OCI-LY7 (cell line): ENCODE measurements at regions not wholly inside any gene's neighbourhood (a gene's known extent, or its start where the extent isn't known, plus 50 kb on each side); places are given as distances from the start of the nearest gene placed in this dataset.

Source experiments
- BruUV-seq: library from RNA; stranded (reverse); fragments of 400-500 nt; replicated peaks from 2 replicates; lab custom pipeline; 2021; lab: Mats Ljungman, UMichigan
- CTCF ChIA-PET: fragments of 300-600 bp; sonication (Branson Sonifier 250); formaldehyde crosslinking; loops from one replicate; lab custom pipeline; 2022; ENCODE audit warnings: antibody characterized with exemption; ENCODE audit not compliant: unreplicated experiment; lab: Charles Lee
- POLR2A ChIA-PET: fragments of 300-600 bp; sonication (Branson Sonifier 250); formaldehyde crosslinking; loops from one replicate; lab custom pipeline; 2022; ENCODE audit warnings: antibody characterized with exemption; lab: Charles Lee
- DNase-seq: peaks from one replicate; pipeline ENCODE4 v3.0.0-alpha.2; 2015; ENCODE audit warnings: low spot score
- H2AFZ ChIP-seq: fragments of 200-600 bp; sonication (generic), shearing (Covaris generic); 2 replicates; pipeline ENCODE4 v1.6.1; 2014; ENCODE audit warnings: mild to moderate bottlenecking, antibody characterized with exemption, low read length, moderate library complexity
- H3K27ac ChIP-seq: fragments of 200-600 bp; sonication (generic); 2 replicates; pipeline ENCODE4 v1.5.1; 2014; ENCODE audit warnings: mixed run types, low read depth, mild to moderate bottlenecking, moderate library complexity, low read length, inconsistent platforms; ENCODE audit not compliant: poor library complexity, severe bottlenecking
- H3K36me3 ChIP-seq: fragments of 200-600 bp; sonication (generic); 2 replicates; pipeline ENCODE4 v1.6.1; 2014; ENCODE audit warnings: mild to moderate bottlenecking, antibody characterized with exemption, low read length, moderate library complexity, mixed read lengths; ENCODE audit not compliant: insufficient read depth
- H3K4me1 ChIP-seq: fragments of 200-600 bp; sonication (generic); 2 replicates; pipeline ENCODE4 v1.5.1; 2014; ENCODE audit warnings: mild to moderate bottlenecking, low read length; ENCODE audit not compliant: insufficient read depth, poor library complexity, severe bottlenecking
- H3K4me2 ChIP-seq: fragments of 200-600 bp; sonication (generic); 2 replicates; pipeline ENCODE4 v1.6.1; 2014; ENCODE audit warnings: mild to moderate bottlenecking, low read length
- H3K4me3 ChIP-seq: fragments of 200-600 bp; sonication (generic); 2 replicates; pipeline ENCODE4 v1.5.1; 2014; ENCODE audit warnings: mild to moderate bottlenecking, low read depth, low read length; ENCODE audit not compliant: poor library complexity, severe bottlenecking
- H3K79me2 ChIP-seq: fragments of 200-600 bp; sonication (generic); 2 replicates; pipeline ENCODE4 v1.6.1; 2016; ENCODE audit warnings: low read depth, mild to moderate bottlenecking, low read length, moderate library complexity, mixed read lengths; ENCODE audit not compliant: insufficient read depth
- H3K9me2 ChIP-seq: fragments of 200-600 bp; sonication (generic); 2 replicates; pipeline ENCODE4 v1.6.1; 2016; ENCODE audit warnings: mild to moderate bottlenecking, low read length, mixed read lengths; ENCODE audit not compliant: insufficient read depth
- H3K9me3 ChIP-seq: fragments of 200-600 bp; sonication (generic); 2 replicates; pipeline ENCODE4 v1.6.1; 2014; ENCODE audit warnings: mild to moderate bottlenecking, mixed run types, low read length, mixed read lengths
- H4K20me1 ChIP-seq: fragments of 200-600 bp; sonication (generic); 2 replicates; pipeline ENCODE4 v1.6.1; 2014; ENCODE audit warnings: mild to moderate bottlenecking, antibody characterized with exemption, low read length, moderate library complexity, mixed read lengths; ENCODE audit not compliant: insufficient read depth
- CTCF ChIP-seq: fragments of 200-600 bp; sonication (generic); conservative IDR thresholded peaks from 2 replicates; pipeline ENCODE4 v1.5.1; 2014; ENCODE audit warnings: mild to moderate bottlenecking, antibody characterized with exemption, low read length, moderate library complexity, mixed read lengths
- EZH2phosphoT487 ChIP-seq: fragments of 200-600 bp; sonication (generic); IDR thresholded peaks from 2 replicates; pipeline ENCODE4 v1.6.1; 2018; ENCODE audit warnings: low read depth, borderline replicate concordance, mild to moderate bottlenecking, mixed run types, antibody characterized with exemption, low read length, moderate library complexity, mixed read lengths
- intact Hi-C: fragments of 100-400 bp; cut with micrococcal nuclease; formaldehyde crosslinking; loops from one replicate; pipeline ENCODE4 v1.10.0; 2022; ENCODE audit not compliant: unreplicated experiment

GRCh38 chr1:112234710-112235109, 161.3 kb upstream of the CTTNBP2NL start:
- Histone ChIP-seq H3K79me2 (no peaks in the 10 kb centered on the region), H2AFZ (no peak overlapping the region), H3K27ac (no peak overlapping the region), H4K20me1 (no peaks in the 10 kb centered on the region), H3K4me3 (no peak overlapping the region), H3K4me2 (no peak overlapping the region), H3K9me2 (no peaks in the 10 kb centered on the region), H3K4me1 (no peaks in the 10 kb centered on the region), H3K9me3 (no peaks in the 10 kb centered on the region), H3K36me3 (no peaks in the 10 kb centered on the region)
- POLR2A ChIA-PET: no interaction called here
- CTCF ChIA-PET: no interaction called here
- no TSS peak for BruUV-seq
- intact Hi-C loops: no loop called here
- no peak for DNase-seq
- TF ChIP-seq CTCF (no peak), EZH2phosphoT487 (no peak)

- no TSS peak for BruUV-seq
- H3K4me1 ChIP-seq: no peaks in the 10 kb centered on the region
- H3K27ac ChIP-seq: no peak overlapping the region
- CTCF ChIA-PET: no interaction called here
- H3K9me3 ChIP-seq: no peaks in the 10 kb centered on the region
- H4K20me1 ChIP-seq: no peaks in the 10 kb centered on the region
- intact Hi-C loops: no loop called here
- POLR2A ChIA-PET: no interaction called here
- TF ChIP-seq CTCF: no peak
- TF ChIP-seq EZH2phosphoT487: no peak
- no peak for DNase-seq
- H3K79me2 ChIP-seq: no peaks in the 10 kb centered on the region
- H2AFZ ChIP-seq: no peak overlapping the region
- H3K4me2 ChIP-seq: no peak overlapping the region
- no peaks in the 10 kb centered on the region for H3K9me2 ChIP-seq
- no peak overlapping the region for H3K4me3 ChIP-seq
- no peaks in the 10 kb centered on the region for H3K36me3 ChIP-seq
Observed at GRCh38 chr1:112237983-112238545, 157.9 kb upstream of the CTTNBP2NL start.

- Histone ChIP-seq H3K9me2 (no peaks in the 10 kb centered on the region), H3K36me3 (no peaks in the 10 kb centered on the region), H3K4me2 (no peak overlapping the region), H3K79me2 (no peaks in the 10 kb centered on the region), H3K4me3 (no peak overlapping the region), H3K27ac (no peak overlapping the region), H2AFZ (no peak overlapping the region), H3K4me1 (no peaks in the 10 kb centered on the region), H3K9me3 (no peaks in the 10 kb centered on the region), H4K20me1 (no peaks in the 10 kb centered on the region)
- intact Hi-C loops: no loop called here
- BruUV-seq: no TSS peak
- TF ChIP-seq EZH2phosphoT487 (no peak), CTCF (no peak)
- no peak for DNase-seq
- POLR2A ChIA-PET: no interaction called here
- CTCF ChIA-PET: no interaction called here
Observed at GRCh38 chr1:112239683-112240330, 156.2 kb upstream of the CTTNBP2NL start.
